SH-SY5Y (cell line): ENCODE measurements at regions not wholly inside any gene's neighbourhood (a gene's known extent, or its start where the extent isn't known, plus 50 kb on each side); places are given as distances from the start of the nearest gene placed in this dataset.

Experiments used
- GATA2 ChIP-seq: IDR thresholded peaks from 2 replicates; pipeline ENCODE4 v1.6.1; 2011; ENCODE audit warnings: mild to moderate bottlenecking, low read depth, low read length
- GATA3 ChIP-seq: IDR thresholded peaks from 2 replicates; pipeline ENCODE4 v1.6.1; 2011; ENCODE audit warnings: low read depth, mild to moderate bottlenecking, low read length, moderate library complexity

DNA sequence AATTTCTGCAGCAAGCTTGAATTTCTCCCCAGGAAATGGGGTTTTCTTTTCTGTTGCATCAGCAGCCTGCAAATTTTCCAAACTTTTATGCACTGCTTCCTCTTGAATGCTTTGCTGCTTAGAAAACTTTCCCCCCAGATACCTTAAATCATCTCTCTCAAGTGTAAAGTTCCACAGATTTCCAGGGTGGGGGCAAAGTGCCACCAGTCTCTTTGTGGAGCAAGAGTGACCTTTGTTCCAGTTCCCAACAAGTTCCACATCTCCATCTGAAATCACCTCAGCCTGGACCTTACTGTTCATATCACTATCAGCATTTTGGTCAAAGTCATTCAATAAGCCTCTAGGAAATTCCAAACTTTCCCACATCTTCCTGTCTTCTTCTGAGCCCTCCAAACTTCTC lies 241.6 kb upstream of the TMTC1 start:
- TF ChIP-seq GATA3 (no peak), GATA2 (no peak)
